Spleen (tissue), 7 donors: ENCODE measurements at regions not wholly inside any gene's neighbourhood (a gene's known extent, or its start where the extent isn't known, plus 50 kb on each side); places are given as distances from the start of the nearest gene placed in this dataset.

ENCODE experiments used
- CTCF ChIP-seq, 11 experiments: fragments of 200-600 bp in 7 of 11; fragments of 450-650 bp in 4 of 11; sonication (generic) in 4 of 11; IDR thresholded peaks in 8 of 11; conservative IDR thresholded peaks in 3 of 11; 1 replicate in 7 of 11; 2 replicates in 4 of 11; pipeline versions ENCODE4 v1.4.0 to v1.8.0; 2016 to 2021; ENCODE audit warnings: antibody characterized with exemption in 11 of 11, inconsistent platforms in 4 of 11, mild to moderate bottlenecking in 1 of 11
- POLR2A ChIP-seq, 3 donors: fragments of 450-650 bp; IDR thresholded peaks; one replicate each; pipeline ENCODE4 v1.5.1; 2017; ENCODE audit warnings: antibody characterized with exemption in 3 of 3, mild to moderate bottlenecking in 1 of 3
- donor health status: DM: no; HTN: no; CAD: no; lungs with moderate emphysema.
- donor health status: DM: no; HTN: no; CAD: no.
- donor health status: DM: no; HTN: no; CAD: no.

GRCh38 chr13:44030615-44031014, 150.9 kb downstream of the LACC1 start:
- TF ChIP-seq CTCF (IDR thresholded peaks at IDR 0.05 in 8 of 11, conservative IDR thresholded peaks at IDR 0.05 in 3 of 11) (no peak), POLR2A (IDR thresholded peaks at IDR 0.05) (no peak)
